WTC11 (cell line): ENCODE measurements at regions not wholly inside any gene's neighbourhood (a gene's known extent, or its start where the extent isn't known, plus 50 kb on each side); places are given as distances from the start of the nearest gene placed in this dataset.

Source experiments
- ATAC-seq: fragments of 200-7000 bp; cut with Tn5 transposase; 2 replicates; pipeline ENCODE4 v1.10.0; 2021; ENCODE audit warnings: mild to moderate bottlenecking, moderate library complexity
- CTCF ChIA-PET: fragments of 300-600 bp; sonication (Branson Sonifier 250); formaldehyde crosslinking; loops from one replicate; lab custom pipeline; 2021; ENCODE audit warnings: antibody characterized with exemption; lab: Charles Lee
- POLR2A ChIA-PET: fragments of 350-600 bp; sonication (Branson Sonifier 250); formaldehyde crosslinking; loops from one replicate; lab custom pipeline; 2021; ENCODE audit warnings: antibody characterized with exemption; lab: Charles Lee
- DNase-seq: peaks from one replicate; pipeline ENCODE4 v3.0.0; 2021; ENCODE audit warnings: low spot score
- H3K27ac Mint-ChIP-seq: 2 replicates; pipeline ENCODE4 v1.8.0; 2021; ENCODE audit warnings: mixed read lengths
- H3K27me3 Mint-ChIP-seq: 2 replicates; pipeline ENCODE4 v1.8.0; 2021; ENCODE audit warnings: low read depth, mild to moderate bottlenecking, moderate library complexity, mixed read lengths
- H3K36me3 Mint-ChIP-seq: 2 replicates; pipeline ENCODE4 v1.8.0; 2021; ENCODE audit warnings: mixed read lengths
- H3K4me1 Mint-ChIP-seq: 2 replicates; pipeline ENCODE4 v1.8.0; 2022; ENCODE audit warnings: mixed read lengths
- H3K4me3 Mint-ChIP-seq: 2 replicates; pipeline ENCODE4 v1.8.0; 2021; ENCODE audit warnings: mild to moderate bottlenecking, moderate library complexity, mixed read lengths
- H3K9me3 Mint-ChIP-seq: 2 replicates; pipeline ENCODE4 v1.8.0; 2021; ENCODE audit warnings: mixed read lengths
- ATF3 ChIP-seq: sonication (generic); formaldehyde crosslinking; conservative IDR thresholded peaks from 2 replicates; pipeline ENCODE4 v1.8.1; 2022; ENCODE audit warnings: mild to moderate bottlenecking, missing genetic modification reagents
- FOXK1 ChIP-seq: sonication (generic); formaldehyde crosslinking; IDR thresholded peaks from 2 replicates; pipeline ENCODE4 v1.8.0; 2022; ENCODE audit warnings: mild to moderate bottlenecking, moderate library complexity, missing genetic modification reagents
- IRF2 ChIP-seq: sonication (generic); formaldehyde crosslinking; IDR thresholded peaks from 2 replicates; pipeline ENCODE4 v1.8.0; 2022; ENCODE audit warnings: low read depth, missing genetic modification reagents, borderline replicate concordance
- JUN ChIP-seq: sonication (generic); formaldehyde crosslinking; IDR thresholded peaks from 2 replicates; pipeline ENCODE4 v1.8.0; 2023; ENCODE audit warnings: mild to moderate bottlenecking, missing genetic modification reagents
- NFATC4 ChIP-seq: fragments of 250-450 bp; sonication (Bioruptor Pico); IDR thresholded peaks from 2 replicates; pipeline ENCODE4 v1.9.0; 2021; ENCODE audit warnings: mild to moderate bottlenecking
- PRDM15 ChIP-seq: sonication (generic); formaldehyde crosslinking; IDR thresholded peaks from 2 replicates; pipeline ENCODE4 v1.8.0; 2022; ENCODE audit warnings: missing genetic modification reagents
- ZNF138 ChIP-seq: sonication (generic); formaldehyde crosslinking; conservative IDR thresholded peaks from 2 replicates; pipeline ENCODE4 v1.8.1; 2022; ENCODE audit warnings: mild to moderate bottlenecking, moderate library complexity, missing genetic modification reagents
- ZNF532 ChIP-seq: fragments of 250-450 bp; sonication (Bioruptor Pico); IDR thresholded peaks from 2 replicates; pipeline ENCODE4 v1.9.0; 2021; ENCODE audit warnings: mild to moderate bottlenecking, borderline replicate concordance
- TF ChIP-seq, protein P1 (sequence below): sonication (generic); formaldehyde crosslinking; IDR thresholded peaks from 2 replicates; pipeline ENCODE4 v1.8.0; 2023; ENCODE audit warnings: mild to moderate bottlenecking, missing genetic modification reagents
- TF ChIP-seq, protein P2 (sequence below): sonication (generic); formaldehyde crosslinking; IDR thresholded peaks from 2 replicates; pipeline ENCODE4 v1.8.0; 2023; ENCODE audit warnings: missing genetic modification reagents, mild to moderate bottlenecking, borderline replicate concordance

- ATAC-seq (no peak), DNase-seq (no peak)
- Mint-ChIP-seq H3K27ac (no peak overlapping the region), H3K4me1 (no peaks in the 10 kb centered on the region), H3K4me3 (no peak overlapping the region), H3K27me3 (no peaks in the 10 kb centered on the region; the same call in none of the 2 replicates), H3K9me3 (no peaks in the 10 kb centered on the region), H3K36me3 (no peaks in the 10 kb centered on the region)
- ChIA-PET CTCF (no interaction called here), POLR2A (no interaction called here)
- TF ChIP-seq ZNF532 = no peak
Observed at GRCh38 chr11:29309992-29310391, 706.8 kb downstream of the KCNA4 start.

GRCh38 chr11:29306527-29306926 is 710.3 kb downstream of the KCNA4 start:
- Mint-ChIP-seq H3K4me1 (no peaks in the 10 kb centered on the region), H3K27me3 (no peaks in the 10 kb centered on the region; the same call in none of the 2 replicates), H3K36me3 (no peaks in the 10 kb centered on the region), H3K9me3 (no peaks in the 10 kb centered on the region), H3K4me3 (no peak overlapping the region), H3K27ac (no peak overlapping the region)
- CTCF ChIA-PET = no interaction called here
- no peak for ATAC-seq
- POLR2A ChIA-PET = no interaction called here
- TF ChIP-seq PRDM15 (CRISPR knock-in tag) (no peak), ATF3 (CRISPR knock-in tag) (no peak), IRF2 (CRISPR knock-in tag) (no peak), FOXK1 (CRISPR knock-in tag) (no peak), ZNF138 (CRISPR knock-in tag) (no peak), JUN (CRISPR knock-in tag) (no peak), ZNF532 (no peak), NFATC4 (CRISPR knock-in tag) (no peak)
- TF ChIP-seq, protein P1, sequence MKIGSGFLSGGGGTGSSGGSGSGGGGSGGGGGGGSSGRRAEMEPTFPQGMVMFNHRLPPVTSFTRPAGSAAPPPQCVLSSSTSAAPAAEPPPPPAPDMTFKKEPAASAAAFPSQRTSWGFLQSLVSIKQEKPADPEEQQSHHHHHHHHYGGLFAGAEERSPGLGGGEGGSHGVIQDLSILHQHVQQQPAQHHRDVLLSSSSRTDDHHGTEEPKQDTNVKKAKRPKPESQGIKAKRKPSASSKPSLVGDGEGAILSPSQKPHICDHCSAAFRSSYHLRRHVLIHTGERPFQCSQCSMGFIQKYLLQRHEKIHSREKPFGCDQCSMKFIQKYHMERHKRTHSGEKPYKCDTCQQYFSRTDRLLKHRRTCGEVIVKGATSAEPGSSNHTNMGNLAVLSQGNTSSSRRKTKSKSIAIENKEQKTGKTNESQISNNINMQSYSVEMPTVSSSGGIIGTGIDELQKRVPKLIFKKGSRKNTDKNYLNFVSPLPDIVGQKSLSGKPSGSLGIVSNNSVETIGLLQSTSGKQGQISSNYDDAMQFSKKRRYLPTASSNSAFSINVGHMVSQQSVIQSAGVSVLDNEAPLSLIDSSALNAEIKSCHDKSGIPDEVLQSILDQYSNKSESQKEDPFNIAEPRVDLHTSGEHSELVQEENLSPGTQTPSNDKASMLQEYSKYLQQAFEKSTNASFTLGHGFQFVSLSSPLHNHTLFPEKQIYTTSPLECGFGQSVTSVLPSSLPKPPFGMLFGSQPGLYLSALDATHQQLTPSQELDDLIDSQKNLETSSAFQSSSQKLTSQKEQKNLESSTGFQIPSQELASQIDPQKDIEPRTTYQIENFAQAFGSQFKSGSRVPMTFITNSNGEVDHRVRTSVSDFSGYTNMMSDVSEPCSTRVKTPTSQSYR = no peak
- TF ChIP-seq, protein P2, sequence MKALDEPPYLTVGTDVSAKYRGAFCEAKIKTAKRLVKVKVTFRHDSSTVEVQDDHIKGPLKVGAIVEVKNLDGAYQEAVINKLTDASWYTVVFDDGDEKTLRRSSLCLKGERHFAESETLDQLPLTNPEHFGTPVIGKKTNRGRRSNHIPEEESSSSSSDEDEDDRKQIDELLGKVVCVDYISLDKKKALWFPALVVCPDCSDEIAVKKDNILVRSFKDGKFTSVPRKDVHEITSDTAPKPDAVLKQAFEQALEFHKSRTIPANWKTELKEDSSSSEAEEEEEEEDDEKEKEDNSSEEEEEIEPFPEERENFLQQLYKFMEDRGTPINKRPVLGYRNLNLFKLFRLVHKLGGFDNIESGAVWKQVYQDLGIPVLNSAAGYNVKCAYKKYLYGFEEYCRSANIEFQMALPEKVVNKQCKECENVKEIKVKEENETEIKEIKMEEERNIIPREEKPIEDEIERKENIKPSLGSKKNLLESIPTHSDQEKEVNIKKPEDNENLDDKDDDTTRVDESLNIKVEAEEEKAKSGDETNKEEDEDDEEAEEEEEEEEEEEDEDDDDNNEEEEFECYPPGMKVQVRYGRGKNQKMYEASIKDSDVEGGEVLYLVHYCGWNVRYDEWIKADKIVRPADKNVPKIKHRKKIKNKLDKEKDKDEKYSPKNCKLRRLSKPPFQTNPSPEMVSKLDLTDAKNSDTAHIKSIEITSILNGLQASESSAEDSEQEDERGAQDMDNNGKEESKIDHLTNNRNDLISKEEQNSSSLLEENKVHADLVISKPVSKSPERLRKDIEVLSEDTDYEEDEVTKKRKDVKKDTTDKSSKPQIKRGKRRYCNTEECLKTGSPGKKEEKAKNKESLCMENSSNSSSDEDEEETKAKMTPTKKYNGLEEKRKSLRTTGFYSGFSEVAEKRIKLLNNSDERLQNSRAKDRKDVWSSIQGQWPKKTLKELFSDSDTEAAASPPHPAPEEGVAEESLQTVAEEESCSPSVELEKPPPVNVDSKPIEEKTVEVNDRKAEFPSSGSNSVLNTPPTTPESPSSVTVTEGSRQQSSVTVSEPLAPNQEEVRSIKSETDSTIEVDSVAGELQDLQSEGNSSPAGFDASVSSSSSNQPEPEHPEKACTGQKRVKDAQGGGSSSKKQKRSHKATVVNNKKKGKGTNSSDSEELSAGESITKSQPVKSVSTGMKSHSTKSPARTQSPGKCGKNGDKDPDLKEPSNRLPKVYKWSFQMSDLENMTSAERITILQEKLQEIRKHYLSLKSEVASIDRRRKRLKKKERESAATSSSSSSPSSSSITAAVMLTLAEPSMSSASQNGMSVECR (CRISPR knock-in tag) = no peak
- TF ChIP-seq, all 79 proteins: peak for 0
- no peak for DNase-seq
